Neutrophil (primary cell): ENCODE measurements at regions not wholly inside any gene's neighbourhood (a gene's known extent, or its start where the extent isn't known, plus 50 kb on each side); places are given as distances from the start of the nearest gene placed in this dataset.

Source experiments
- H3K27ac ChIP-seq: fragments of 200-600 bp; sonication (generic); 2 replicates; pipeline ENCODE4 v1.5.1; 2016; ENCODE audit warnings: mild to moderate bottlenecking, moderate library complexity
- H3K27me3 ChIP-seq: fragments of 200-600 bp; sonication (generic); 2 replicates; pipeline ENCODE4 v1.6.0; 2016; ENCODE audit warnings: mild to moderate bottlenecking
- H3K36me3 ChIP-seq: fragments of 200-600 bp; sonication (generic); 2 replicates; pipeline ENCODE4 v1.5.1; 2017
- H3K4me1 ChIP-seq, 2 experiments: fragments of 200-600 bp in 1 of 2; sonication (generic) in 1 of 2; 1 replicate in 1 of 2; 2 replicates in 1 of 2; pipeline versions ENCODE4 v1.5.1 to v1.6.1; 2013 to 2016; ENCODE audit warnings: low read depth in 1 of 2, low read length in 1 of 2, mild to moderate bottlenecking in 1 of 2, moderate library complexity in 1 of 2; ENCODE audit not compliant: control insufficient read depth in 1 of 2, insufficient read depth in 1 of 2
- H3K4me3 ChIP-seq, 2 experiments: fragments of 200-600 bp in 1 of 2; sonication (generic) in 1 of 2; 1 replicate in 1 of 2; 2 replicates in 1 of 2; pipeline ENCODE4 v1.5.1; 2013 to 2016; ENCODE audit warnings: low read depth in 1 of 2, low read length in 1 of 2, mild to moderate bottlenecking in 1 of 2, moderate library complexity in 1 of 2
- H3K9me3 ChIP-seq: fragments of 200-600 bp; sonication (generic); 2 replicates; pipeline ENCODE4 v1.5.1; 2016
- CTCF ChIP-seq: fragments of 200-600 bp; sonication (generic); IDR thresholded peaks from 2 replicates; pipeline ENCODE4 v1.5.1; 2016; ENCODE audit warnings: antibody characterized with exemption

GRCh38 chr10:6770846-6771245 is 190.8 kb upstream of the PRKCQ start:
- peaks cover 15% of the 10 kb centered on the region for H3K27me3 ChIP-seq
- H3K9me3 ChIP-seq, result no peaks in the 10 kb centered on the region
- TF ChIP-seq CTCF, result no peak
- H3K27ac ChIP-seq, result no peak overlapping the region
- no peaks in the 10 kb centered on the region for H3K36me3 ChIP-seq
- no peaks in the 10 kb centered on the region for H3K4me1 ChIP-seq
- H3K4me3 ChIP-seq, result no peak overlapping the region

GRCh38 chr10:6769704-6770417 is 189.8 kb upstream of the PRKCQ start:
- H3K36me3 ChIP-seq, result no peaks in the 10 kb centered on the region
- no peak overlapping the region for H3K4me3 ChIP-seq
- H3K27ac ChIP-seq, result no peak overlapping the region
- H3K27me3 ChIP-seq, result peaks cover 6% of the 10 kb centered on the region
- TF ChIP-seq CTCF, result no peak
- H3K9me3 ChIP-seq, result no peaks in the 10 kb centered on the region
- H3K4me1 ChIP-seq, result no peaks in the 10 kb centered on the region

GRCh38 chr10:6766131-6766801 is 186.2 kb upstream of the PRKCQ start:
- H3K4me1 ChIP-seq, result no peaks in the 10 kb centered on the region
- H3K27me3 ChIP-seq, result peaks cover 3% of the 10 kb centered on the region
- H3K36me3 ChIP-seq, result no peaks in the 10 kb centered on the region
- H3K4me3 ChIP-seq, result no peak overlapping the region
- H3K27ac ChIP-seq, result no peak overlapping the region
- no peak for TF ChIP-seq CTCF
- H3K9me3 ChIP-seq, result no peaks in the 10 kb centered on the region

GRCh38 chr10:6763423-6763822 is 183.3 kb upstream of the PRKCQ start:
- Histone ChIP-seq H3K36me3 (no peaks in the 10 kb centered on the region), H3K9me3 (no peaks in the 10 kb centered on the region), H3K4me3 (no peak overlapping the region), H3K27me3 (peaks cover 5% of the 10 kb centered on the region), H3K27ac (no peak overlapping the region), H3K4me1 (no peaks in the 10 kb centered on the region)
- no peak for TF ChIP-seq CTCF

- Histone ChIP-seq H3K27ac (no peak overlapping the region), H3K9me3 (no peaks in the 10 kb centered on the region), H3K27me3 (peaks cover 9% of the 10 kb centered on the region), H3K4me3 (no peak overlapping the region), H3K4me1 (no peaks in the 10 kb centered on the region), H3K36me3 (no peaks in the 10 kb centered on the region)
- TF ChIP-seq CTCF, result no peak
Measured at GRCh38 chr10:6763001-6763400, 182.9 kb upstream of the PRKCQ start.
